Hepatocyte (in vitro differentiated cells): ENCODE measurements at regions not wholly inside any gene's neighbourhood (a gene's known extent, or its start where the extent isn't known, plus 50 kb on each side); places are given as distances from the start of the nearest gene placed in this dataset.

ENCODE experiments used
- DNase-seq: peaks from one replicate; pipeline ENCODE4 v3.0.0-alpha.2; 2016; ENCODE audit warnings: low spot score
- H2AFZ ChIP-seq: fragments of 200-600 bp; sonication (generic); 2 replicates; pipeline ENCODE4 v1.6.0; 2016; ENCODE audit warnings: antibody characterized with exemption, mild to moderate bottlenecking
- H3K27ac ChIP-seq: fragments of 200-600 bp; sonication (generic); 2 replicates; pipeline ENCODE4 v1.5.1; 2016; ENCODE audit warnings: mild to moderate bottlenecking
- H3K27me3 ChIP-seq: fragments of 200-600 bp; sonication (generic); 2 replicates; pipeline ENCODE4 v1.6.1; 2016
- H3K36me3 ChIP-seq: fragments of 200-600 bp; sonication (generic); replicated peaks from 2 replicates; pipeline ENCODE4 v1.5.1; 2016; ENCODE audit warnings: low read depth; ENCODE audit not compliant: insufficient read depth
- H3K4me1 ChIP-seq: fragments of 200-600 bp; sonication (generic); 2 replicates; pipeline ENCODE4 v1.5.1; 2016; ENCODE audit warnings: mild to moderate bottlenecking, moderate library complexity; ENCODE audit not compliant: insufficient read depth
- H3K4me2 ChIP-seq: fragments of 200-600 bp; sonication (generic); 2 replicates; pipeline ENCODE4 v1.6.0; 2016
- H3K4me3 ChIP-seq: fragments of 200-600 bp; sonication (generic); 2 replicates; pipeline ENCODE4 v1.5.1; 2016; ENCODE audit warnings: mild to moderate bottlenecking
- H3K79me2 ChIP-seq: fragments of 200-600 bp; sonication (generic); 2 replicates; pipeline ENCODE4 v1.6.0; 2017; ENCODE audit warnings: mild to moderate bottlenecking
- H3K9me2 ChIP-seq: fragments of 200-600 bp; sonication (generic); replicated peaks from 2 replicates; pipeline ENCODE4 v1.6.0; 2017; ENCODE audit warnings: mild to moderate bottlenecking; ENCODE audit not compliant: insufficient read depth
- H3K9me3 ChIP-seq: fragments of 200-600 bp; sonication (generic); 2 replicates; pipeline ENCODE4 v1.5.1; 2016; ENCODE audit warnings: low read depth, mild to moderate bottlenecking
- H4K20me1 ChIP-seq: fragments of 200-600 bp; sonication (generic); 2 replicates; pipeline ENCODE4 v1.6.0; 2016; ENCODE audit warnings: mild to moderate bottlenecking; ENCODE audit not compliant: insufficient read depth, poor library complexity, severe bottlenecking
- EZH2 ChIP-seq: fragments of 200-600 bp; sonication (generic); IDR thresholded peaks from 2 replicates; pipeline ENCODE4 v1.6.1; 2016; ENCODE audit warnings: antibody characterized with exemption, mild to moderate bottlenecking, borderline replicate concordance
- EZH2phosphoT487 ChIP-seq: fragments of 200-600 bp; sonication (generic); IDR thresholded peaks from one replicate; pipeline ENCODE4 v1.6.1; 2018; ENCODE audit warnings: antibody characterized with exemption, mild to moderate bottlenecking, low read depth, moderate library complexity; ENCODE audit not compliant: unreplicated experiment, severe bottlenecking
- WGBS: methylation state at CpG from one replicate; pipeline ENCODE4 v1.1.6; 2016; ENCODE audit warnings: low lambda C conversion rate; ENCODE audit errors: missing lambda C conversion rate; 5-methylcytosine and 5-hydroxymethylcytosine counted together
- TF ChIP-seq, protein P1 (sequence below): fragments of 200-600 bp; sonication (generic); IDR thresholded peaks from 2 replicates; pipeline ENCODE4 v1.5.1; 2016; ENCODE audit warnings: antibody characterized with exemption, mild to moderate bottlenecking; ENCODE audit not compliant: poor library complexity

DNA sequence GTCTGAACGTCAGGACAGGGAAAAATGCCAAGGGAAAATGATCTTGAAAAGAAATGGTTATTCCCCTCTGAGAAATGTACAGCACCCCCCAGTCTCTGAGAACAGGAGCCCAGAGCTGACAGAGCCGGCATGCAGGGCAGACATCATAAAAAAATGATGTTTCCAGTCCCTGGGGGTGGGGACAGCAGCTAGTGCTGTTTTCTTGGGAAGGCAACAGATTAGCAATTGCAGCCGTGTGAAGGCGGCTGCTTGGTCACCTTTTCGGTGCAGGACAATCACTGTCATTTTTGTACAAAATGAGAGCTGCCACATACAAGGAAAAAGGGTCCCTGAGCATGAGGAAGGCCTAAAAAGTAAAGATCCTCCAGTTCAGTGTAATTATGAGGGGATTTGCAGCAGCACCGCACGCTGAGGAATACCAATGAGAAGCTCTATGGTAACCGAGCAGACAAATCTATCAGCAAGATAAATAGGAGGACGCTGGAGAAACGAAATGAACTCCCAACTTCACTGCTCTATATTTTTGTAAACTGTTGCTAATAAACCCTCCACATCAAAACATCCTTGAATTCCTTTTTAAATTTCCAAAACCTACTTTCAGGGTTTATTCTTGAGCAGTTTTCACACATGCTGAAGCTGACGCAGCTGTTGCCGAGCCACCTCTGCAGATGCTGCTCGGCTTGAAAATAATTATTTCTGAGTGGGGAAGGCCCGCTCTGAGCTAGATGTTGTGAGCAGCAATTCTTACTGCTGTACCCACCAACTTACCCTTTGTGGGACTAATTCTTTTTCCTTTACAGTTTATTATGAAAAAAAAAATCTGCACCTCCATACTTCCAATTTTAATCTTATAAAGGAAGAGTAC lies 98.2 kb upstream of the NEBL start:
- H3K79me2 ChIP-seq, result no peaks in the 10 kb centered on the region
- H3K4me3 ChIP-seq, result no peak overlapping the region
- H2AFZ ChIP-seq, result peak overlapping the region; percentile 29
- TF ChIP-seq, protein P1, sequence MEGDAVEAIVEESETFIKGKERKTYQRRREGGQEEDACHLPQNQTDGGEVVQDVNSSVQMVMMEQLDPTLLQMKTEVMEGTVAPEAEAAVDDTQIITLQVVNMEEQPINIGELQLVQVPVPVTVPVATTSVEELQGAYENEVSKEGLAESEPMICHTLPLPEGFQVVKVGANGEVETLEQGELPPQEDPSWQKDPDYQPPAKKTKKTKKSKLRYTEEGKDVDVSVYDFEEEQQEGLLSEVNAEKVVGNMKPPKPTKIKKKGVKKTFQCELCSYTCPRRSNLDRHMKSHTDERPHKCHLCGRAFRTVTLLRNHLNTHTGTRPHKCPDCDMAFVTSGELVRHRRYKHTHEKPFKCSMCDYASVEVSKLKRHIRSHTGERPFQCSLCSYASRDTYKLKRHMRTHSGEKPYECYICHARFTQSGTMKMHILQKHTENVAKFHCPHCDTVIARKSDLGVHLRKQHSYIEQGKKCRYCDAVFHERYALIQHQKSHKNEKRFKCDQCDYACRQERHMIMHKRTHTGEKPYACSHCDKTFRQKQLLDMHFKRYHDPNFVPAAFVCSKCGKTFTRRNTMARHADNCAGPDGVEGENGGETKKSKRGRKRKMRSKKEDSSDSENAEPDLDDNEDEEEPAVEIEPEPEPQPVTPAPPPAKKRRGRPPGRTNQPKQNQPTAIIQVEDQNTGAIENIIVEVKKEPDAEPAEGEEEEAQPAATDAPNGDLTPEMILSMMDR, result no peak
- TF ChIP-seq EZH2 (no peak), EZH2phosphoT487 (no peak)
- peaks cover 6% of the 10 kb centered on the region for H3K4me1 ChIP-seq
- no peaks in the 10 kb centered on the region for H3K9me2 ChIP-seq
- no peaks in the 10 kb centered on the region for H3K9me3 ChIP-seq
- no peaks in the 10 kb centered on the region for H3K27me3 ChIP-seq
- WGBS, result 52% methylated on average over 14 of the region's 14 CpGs
- H3K4me2 ChIP-seq, result peak overlapping the region; percentile 62
- no peak overlapping the region for H3K27ac ChIP-seq
- no peaks in the 10 kb centered on the region for H4K20me1 ChIP-seq
- no peak for DNase-seq
- H3K36me3 ChIP-seq, result no peaks in the 10 kb centered on the region

DNA sequence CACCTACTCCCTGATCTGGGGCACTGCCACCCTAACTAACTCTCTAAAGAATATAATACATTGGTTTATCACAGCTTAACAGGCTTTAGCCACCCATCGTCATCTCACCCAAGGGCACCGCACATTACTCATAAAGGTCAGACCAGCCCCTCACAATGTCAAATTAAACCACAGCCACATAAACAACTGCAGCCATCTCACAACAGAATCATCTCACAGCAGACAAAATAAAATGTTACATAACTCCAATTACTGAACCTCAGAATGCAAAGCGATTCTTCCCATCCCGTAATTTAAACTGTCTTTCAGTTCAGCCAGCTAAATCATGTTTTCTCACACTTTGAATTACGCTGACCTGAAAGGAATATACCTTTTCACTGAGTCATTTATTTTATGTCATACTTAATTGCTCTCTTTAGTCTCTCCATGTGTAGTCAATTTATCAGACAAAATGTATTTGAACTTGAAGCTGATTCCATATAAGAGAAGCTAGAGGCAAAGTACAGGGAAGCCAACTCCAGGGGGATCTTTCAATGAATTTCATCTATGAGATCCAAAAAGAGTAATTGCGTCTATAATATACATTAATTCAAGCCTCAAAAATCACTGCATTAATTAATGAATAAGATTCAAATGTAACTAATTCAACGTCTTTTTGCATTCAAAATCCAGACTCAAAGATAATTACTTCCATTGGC lies 96.9 kb upstream of the NEBL start:
- no peak overlapping the region for H2AFZ ChIP-seq

DNA sequence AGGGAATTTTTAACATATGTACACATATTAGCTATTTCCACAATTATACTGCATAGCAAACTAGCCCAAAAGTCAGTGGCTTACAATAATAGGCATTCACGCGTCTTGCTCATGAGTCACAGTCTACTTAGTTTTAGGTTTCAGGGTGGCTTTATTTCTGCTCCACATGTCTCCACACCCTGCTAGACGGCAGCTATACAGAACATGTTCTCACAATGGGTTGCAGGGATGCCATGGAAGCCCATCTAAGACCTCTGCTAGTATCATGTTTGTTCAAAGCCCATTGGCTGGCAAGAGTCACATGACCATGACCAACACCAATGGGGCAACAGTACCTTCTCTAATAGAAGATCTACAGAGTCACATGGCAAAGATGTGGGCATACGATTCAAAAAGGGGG lies 96.3 kb upstream of the NEBL start:
- H3K27ac ChIP-seq, result no peak overlapping the region
- H3K4me2 ChIP-seq, result no peak overlapping the region
- no peak overlapping the region for H3K4me3 ChIP-seq
- no peaks in the 10 kb centered on the region for H3K79me2 ChIP-seq
- no peak for DNase-seq
- H2AFZ ChIP-seq, result no peak overlapping the region
- no peaks in the 10 kb centered on the region for H3K27me3 ChIP-seq
- H3K36me3 ChIP-seq, result no peaks in the 10 kb centered on the region
- TF ChIP-seq, protein P1, result no peak
- TF ChIP-seq EZH2 (no peak), EZH2phosphoT487 (no peak)
- H3K9me3 ChIP-seq, result no peaks in the 10 kb centered on the region
- no peaks in the 10 kb centered on the region for H3K9me2 ChIP-seq
- 96% methylated on average over 4 of the region's 4 CpGs for WGBS
- H4K20me1 ChIP-seq, result no peaks in the 10 kb centered on the region
- H3K4me1 ChIP-seq, result peaks cover 10% of the 10 kb centered on the region

More for the DNA sequence above, 96.9 kb upstream of the NEBL start:
- H3K27me3 ChIP-seq, result no peaks in the 10 kb centered on the region
- H3K4me2 ChIP-seq, result no peak overlapping the region
- TF ChIP-seq EZH2phosphoT487, result no peak
- no peak for TF ChIP-seq EZH2
- TF ChIP-seq, protein P1, result no peak
- 81% methylated on average over 7 of the region's 7 CpGs for WGBS
- H3K4me3 ChIP-seq, result no peak overlapping the region
- no peaks in the 10 kb centered on the region for H3K36me3 ChIP-seq
- no peaks in the 10 kb centered on the region for H4K20me1 ChIP-seq
- no peaks in the 10 kb centered on the region for H3K9me2 ChIP-seq
- DNase-seq, result no peak
- no peak overlapping the region for H3K27ac ChIP-seq
- H3K9me3 ChIP-seq, result no peaks in the 10 kb centered on the region
- H3K79me2 ChIP-seq, result no peaks in the 10 kb centered on the region
- peaks cover 10% of the 10 kb centered on the region for H3K4me1 ChIP-seq
